ENCODE measurements at regions not wholly inside any gene's neighbourhood (a gene's known extent, or its start where the extent isn't known, plus 50 kb on each side); places are given as distances from the start of the nearest gene placed in this dataset.
A peak's percentile ranks its signal among the peaks of the same experiment; 100 is the strongest.

DNA sequence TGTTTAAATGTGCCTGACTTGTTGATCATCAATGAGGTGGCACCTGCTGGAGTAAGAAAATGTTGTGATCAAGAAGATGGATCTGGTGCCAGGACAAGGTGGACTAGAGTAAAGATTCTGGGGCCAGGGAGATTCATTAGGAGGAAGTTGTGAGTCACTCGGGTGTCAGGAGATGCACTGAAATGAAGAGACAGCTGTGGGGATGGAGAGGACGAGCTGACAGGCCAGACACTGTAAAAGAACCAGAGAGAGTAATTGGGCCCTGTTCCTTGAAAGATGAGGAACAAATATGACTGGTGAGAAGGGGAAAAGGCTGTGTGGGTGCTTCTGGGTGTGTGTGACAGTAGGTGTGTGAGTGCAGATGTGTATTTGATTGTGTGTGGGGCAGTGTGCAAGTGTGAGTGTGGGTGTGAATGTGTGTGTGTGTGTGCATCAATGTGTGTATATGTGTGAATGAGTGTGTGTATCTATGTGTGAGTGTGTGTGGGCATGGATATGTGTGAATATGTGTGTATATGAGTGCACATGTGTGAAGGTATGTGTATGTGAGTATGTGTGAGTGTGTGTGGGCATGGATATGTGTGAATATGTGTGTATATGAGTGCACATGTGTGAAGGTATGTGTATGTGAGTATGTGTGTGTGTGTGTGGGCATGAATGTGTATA is 260.5 kb downstream of the RFC3 start:
- no peak overlapping the region for H3K4me3 ChIP-seq (ENCODE audit: low read depth, low read length)
- no peak for DNase-seq (ENCODE audit: low read depth)
- TF ChIP-seq, protein P1, sequence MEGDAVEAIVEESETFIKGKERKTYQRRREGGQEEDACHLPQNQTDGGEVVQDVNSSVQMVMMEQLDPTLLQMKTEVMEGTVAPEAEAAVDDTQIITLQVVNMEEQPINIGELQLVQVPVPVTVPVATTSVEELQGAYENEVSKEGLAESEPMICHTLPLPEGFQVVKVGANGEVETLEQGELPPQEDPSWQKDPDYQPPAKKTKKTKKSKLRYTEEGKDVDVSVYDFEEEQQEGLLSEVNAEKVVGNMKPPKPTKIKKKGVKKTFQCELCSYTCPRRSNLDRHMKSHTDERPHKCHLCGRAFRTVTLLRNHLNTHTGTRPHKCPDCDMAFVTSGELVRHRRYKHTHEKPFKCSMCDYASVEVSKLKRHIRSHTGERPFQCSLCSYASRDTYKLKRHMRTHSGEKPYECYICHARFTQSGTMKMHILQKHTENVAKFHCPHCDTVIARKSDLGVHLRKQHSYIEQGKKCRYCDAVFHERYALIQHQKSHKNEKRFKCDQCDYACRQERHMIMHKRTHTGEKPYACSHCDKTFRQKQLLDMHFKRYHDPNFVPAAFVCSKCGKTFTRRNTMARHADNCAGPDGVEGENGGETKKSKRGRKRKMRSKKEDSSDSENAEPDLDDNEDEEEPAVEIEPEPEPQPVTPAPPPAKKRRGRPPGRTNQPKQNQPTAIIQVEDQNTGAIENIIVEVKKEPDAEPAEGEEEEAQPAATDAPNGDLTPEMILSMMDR (IDR thresholded peaks at IDR 0.05; ENCODE audit: low read depth, low read length, missing control alignments), result no peak

DNA sequence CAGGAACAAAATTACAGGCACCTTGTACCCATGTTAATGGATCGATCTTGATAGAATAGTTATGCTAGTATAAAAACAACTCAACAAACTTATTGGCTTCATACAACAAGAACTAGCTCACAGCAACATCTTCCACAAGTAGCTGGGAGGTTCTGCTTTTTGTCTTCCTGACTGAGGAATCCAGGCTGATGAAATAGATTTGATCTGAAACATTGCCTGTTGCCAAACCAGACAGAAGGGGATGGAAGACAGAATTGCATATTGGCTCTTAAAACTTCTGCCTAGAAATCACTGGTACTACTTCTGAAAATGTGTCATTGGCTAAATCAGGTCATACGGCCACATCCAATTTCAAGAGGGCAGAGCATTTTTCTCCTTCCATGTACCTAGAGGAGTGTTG is 267.3 kb downstream of the RFC3 start:
- TF ChIP-seq, protein P1 (IDR thresholded peaks at IDR 0.05; ENCODE audit: low read depth, low read length, missing control alignments), result no peak
- no peak overlapping the region for H3K4me3 ChIP-seq (ENCODE audit: low read depth, low read length)
- no peak for DNase-seq (ENCODE audit: low read depth)

DNA sequence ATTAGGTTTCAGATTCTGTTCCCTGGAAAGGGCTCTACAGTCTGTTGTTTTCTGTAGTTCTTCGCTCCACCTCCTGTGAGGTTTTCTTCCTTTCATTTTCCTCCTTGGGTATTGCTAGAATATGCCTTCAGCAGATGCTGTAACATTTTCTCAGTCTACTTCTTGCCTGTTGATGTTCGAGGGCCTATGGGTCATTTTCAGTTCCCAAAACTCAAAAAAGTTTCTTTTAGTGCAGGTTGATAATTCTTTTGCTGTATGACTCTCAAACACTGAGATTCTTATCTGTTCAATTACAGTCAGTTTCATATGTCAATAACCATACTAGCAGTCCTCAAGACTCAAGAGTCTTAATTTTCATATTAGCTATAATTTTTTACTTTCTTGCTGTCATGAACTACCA is 268.3 kb downstream of the RFC3 start:
- TF ChIP-seq, protein P1 (IDR thresholded peaks at IDR 0.05; ENCODE audit: low read depth, low read length, missing control alignments), result no peak
- peak; percentile 16 for DNase-seq (ENCODE audit: low read depth)
- H3K4me3 ChIP-seq (ENCODE audit: low read depth, low read length), result no peak overlapping the region

DNA sequence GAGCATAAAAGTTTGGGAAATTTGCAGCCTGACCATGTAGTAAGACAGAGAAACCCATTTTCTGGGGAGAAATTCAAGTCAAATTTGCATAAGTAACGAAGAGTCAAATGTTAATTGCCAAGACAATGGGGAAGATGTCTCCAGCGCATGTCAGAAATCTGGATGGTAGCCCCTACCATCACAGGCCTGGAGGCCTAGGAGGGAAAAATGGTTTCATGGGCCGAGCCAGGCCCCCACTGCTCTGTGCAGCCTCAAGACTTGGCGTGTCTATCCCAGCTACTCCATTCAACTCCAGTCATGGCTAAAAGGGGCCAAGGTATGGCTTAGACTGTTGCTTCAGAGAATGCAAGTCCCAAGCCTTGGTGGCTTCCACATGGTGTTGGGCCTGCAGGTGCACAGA is 269.8 kb downstream of the RFC3 start:
- TF ChIP-seq, protein P1 (IDR thresholded peaks at IDR 0.05; ENCODE audit: low read depth, low read length, missing control alignments), result no peak
- no peak overlapping the region for H3K4me3 ChIP-seq (ENCODE audit: low read depth, low read length)
- DNase-seq (ENCODE audit: low read depth), result no peak

DNA sequence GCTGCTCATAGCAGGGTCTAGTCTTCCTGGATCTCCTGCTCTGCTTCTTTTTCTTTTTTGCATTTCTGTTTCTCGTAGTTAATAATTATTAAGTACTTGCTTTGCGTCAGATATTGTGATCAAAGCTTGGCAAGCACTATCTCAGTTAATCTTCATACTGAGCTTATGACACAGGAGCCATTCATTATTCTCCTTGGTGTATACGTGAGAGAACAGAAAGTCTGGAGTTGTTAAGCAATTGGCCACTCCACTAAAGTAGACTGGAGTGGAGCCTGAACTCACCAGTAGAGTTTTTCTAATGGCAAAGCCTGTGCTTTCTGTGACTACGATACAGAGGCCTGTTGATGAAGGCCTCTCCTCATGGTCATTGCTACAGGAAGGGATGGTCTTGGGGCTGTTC is 285.9 kb downstream of the RFC3 start:
- TF ChIP-seq, protein P1 (IDR thresholded peaks at IDR 0.05; ENCODE audit: low read depth, low read length, missing control alignments), result no peak
- DNase-seq (ENCODE audit: low read depth), result no peak
- no peak overlapping the region for H3K4me3 ChIP-seq (ENCODE audit: low read depth, low read length)

DNA sequence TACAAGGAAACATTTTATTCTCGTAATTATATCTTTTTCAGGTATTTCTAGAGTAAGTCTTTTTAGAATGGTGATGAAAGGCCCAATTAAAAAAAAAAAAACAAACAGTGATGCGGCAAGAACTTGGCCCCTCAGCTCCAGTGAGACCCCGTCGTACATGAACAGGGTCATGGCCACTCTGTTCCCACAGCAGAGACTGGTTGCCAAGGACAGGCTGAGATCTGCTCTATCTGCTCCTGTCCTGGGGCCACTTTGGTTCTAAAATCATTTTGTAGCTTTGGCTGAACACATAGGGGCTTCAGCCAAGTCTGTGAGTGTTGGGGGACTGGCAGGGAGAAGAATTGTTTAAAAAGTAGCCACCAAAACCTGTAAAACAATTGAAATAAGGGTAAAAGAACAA is 286.9 kb downstream of the RFC3 start:
- TF ChIP-seq, protein P1 (IDR thresholded peaks at IDR 0.05; ENCODE audit: low read depth, low read length, missing control alignments), result no peak
- no peak overlapping the region for H3K4me3 ChIP-seq (ENCODE audit: low read depth, low read length)
- DNase-seq (ENCODE audit: low read depth), result no peak

DNA sequence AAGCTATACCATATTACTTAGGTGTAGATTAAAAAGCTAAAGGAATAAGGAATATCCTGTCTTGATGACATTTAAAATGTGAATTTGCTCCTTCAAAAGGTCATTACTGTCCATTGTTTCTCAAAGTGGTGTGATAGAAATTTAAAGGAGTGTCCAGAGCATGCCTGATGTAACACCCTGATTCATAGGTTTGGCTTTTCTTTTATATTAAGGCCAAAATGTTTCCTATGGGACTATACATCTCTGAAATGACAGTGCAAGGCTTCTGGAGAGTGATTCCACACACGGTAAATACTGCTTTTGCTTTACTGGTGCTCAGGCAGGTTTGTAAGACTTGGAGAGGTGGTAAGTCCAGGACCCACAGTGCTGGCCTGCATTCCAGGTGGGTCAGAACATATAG is 289.9 kb downstream of the RFC3 start:
- DNase-seq (ENCODE audit: low read depth), result no peak
- no peak overlapping the region for H3K4me3 ChIP-seq (ENCODE audit: low read depth, low read length)
- TF ChIP-seq, protein P1 (IDR thresholded peaks at IDR 0.05; ENCODE audit: low read depth, low read length, missing control alignments), result no peak

Measured in GM12864 (cell line).